GM18861 (cell line): ENCODE measurements at regions not wholly inside any gene's neighbourhood (a gene's known extent, or its start where the extent isn't known, plus 50 kb on each side); places are given as distances from the start of the nearest gene placed in this dataset.

ENCODE experiments used
- ATAC-seq: cut with Tn5 transposase; IDR thresholded peaks from one replicate; pipeline ENCODE4 v1.9.1; 2021; ENCODE audit not compliant: unreplicated experiment

- ATAC-seq: no peak
Measured at GRCh38 chr5:167503926-167504720, 787.3 kb upstream of the WWC1 start.

DNA sequence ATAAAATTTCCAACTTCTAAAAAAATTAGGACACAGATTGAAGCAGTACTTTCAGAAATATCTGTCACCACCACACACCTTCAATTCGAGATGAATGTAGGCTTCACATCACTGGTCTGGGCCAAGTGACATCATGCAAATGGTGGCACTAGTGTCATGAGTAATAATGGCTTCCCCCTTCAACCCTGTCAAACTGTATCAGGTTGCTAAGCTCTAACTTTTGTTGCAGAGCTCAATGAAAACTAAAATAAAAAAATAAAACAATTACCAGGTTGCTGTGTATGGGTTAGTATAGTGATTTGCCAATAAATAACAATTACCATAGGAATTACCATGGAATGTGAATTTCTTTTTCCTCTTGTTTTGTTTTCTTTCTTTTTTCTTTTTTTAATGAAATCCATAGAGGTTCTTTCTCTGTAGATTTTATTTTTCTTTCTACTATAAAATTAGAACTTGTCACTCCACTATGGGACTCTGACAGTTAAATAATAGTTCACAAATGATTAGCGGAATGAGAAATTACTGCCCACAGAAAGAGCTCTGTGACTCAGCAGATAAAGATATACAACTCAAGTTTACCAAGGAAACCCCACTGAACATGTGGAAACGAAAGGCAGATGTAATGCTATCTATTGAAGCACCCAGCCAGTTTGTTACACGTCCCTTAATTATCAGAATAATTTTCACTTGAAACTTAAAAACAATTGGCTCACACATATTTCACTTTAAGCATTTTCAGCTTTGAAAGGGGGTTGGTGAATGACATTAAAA, 783.8 kb upstream of the WWC1 start:
- no peak for ATAC-seq

GRCh38 chr5:167509076-167509475, 782.4 kb upstream of the WWC1 start:
- no peak for ATAC-seq

DNA sequence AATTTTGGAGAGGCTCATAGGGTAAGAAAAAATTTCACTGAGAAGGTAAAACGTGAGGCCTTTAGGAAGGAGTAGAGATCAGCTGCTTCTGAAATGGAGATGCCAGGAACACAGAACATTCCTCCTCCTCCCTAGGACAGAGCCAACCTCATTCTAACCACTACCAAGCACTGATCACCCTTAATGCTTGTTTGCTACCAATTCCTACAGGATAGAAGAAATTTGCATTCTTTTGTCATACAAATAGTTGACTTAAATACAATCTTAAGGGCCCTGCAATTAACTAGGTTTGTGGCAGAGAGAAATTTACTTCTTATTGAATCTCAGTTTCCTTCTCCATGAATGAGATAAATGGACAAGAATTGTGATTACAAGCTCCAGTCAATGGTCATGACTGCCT, 780.2 kb upstream of the WWC1 start:
- no peak for ATAC-seq

GRCh38 chr5:167512111-167512510, 779.3 kb upstream of the WWC1 start:
- no peak for ATAC-seq

- ATAC-seq: no peak
Measured at GRCh38 chr5:167513381-167513780, 778.1 kb upstream of the WWC1 start.

DNA sequence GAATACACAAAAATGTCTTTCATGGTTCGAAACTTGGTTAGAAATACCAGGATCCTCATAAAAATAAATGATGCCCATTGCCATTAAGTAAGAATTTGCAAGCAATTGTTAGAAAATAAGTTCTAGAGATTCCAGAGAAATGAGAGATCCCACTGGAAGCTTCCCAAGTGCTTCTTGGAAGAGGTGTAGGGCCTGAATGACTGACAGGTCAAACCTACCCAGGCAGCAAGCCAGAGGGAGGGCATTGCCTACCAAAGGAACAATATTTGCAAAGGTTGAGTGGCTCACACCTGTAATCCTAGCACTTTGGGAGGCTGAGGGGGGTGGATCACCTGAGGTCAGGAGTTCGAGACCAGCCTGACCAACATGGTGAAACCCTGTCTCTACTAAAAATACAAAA, 777.0 kb upstream of the WWC1 start:
- no peak for ATAC-seq

- no peak for ATAC-seq
Measured at GRCh38 chr5:167525004-167525403, 766.4 kb upstream of the WWC1 start.

DNA sequence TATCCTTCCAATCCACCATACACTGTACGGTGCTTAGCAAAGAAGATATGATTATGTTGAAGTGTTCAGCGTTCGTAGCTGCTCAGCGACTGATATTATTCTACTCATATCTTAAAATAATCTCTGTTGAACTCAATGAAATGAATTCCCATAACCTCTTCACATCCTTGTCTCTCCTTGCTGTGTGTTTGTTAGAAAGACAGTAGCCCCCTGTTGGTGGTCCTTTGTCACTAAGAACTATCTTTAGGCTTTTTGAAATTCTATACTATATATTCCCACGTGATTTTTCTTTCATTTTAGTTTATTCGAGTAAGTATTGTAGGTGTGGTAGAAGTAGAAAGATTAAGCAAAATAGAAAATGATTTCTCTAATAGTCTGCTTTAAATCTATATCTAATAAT, 762.8 kb upstream of the WWC1 start:
- no peak for ATAC-seq

DNA sequence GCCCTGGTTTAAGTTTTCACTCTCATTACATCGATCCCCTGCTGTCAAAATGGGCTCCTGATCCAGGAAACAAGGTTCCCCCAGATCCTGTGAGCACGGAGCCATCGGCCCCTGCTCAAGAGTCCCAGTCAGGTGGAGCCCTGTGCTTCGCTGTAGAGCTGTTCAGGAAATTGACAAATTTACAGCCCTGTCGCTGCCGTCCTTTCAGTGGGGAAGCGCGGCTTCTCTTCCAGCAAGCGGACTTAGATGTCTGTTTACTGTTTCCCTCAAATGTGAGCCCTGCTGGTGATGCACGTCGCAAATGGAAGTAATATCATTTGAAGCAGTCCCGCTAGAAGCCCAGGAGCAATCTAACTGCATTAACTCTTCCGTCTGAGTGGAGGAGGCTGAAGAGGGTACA, 760.9 kb upstream of the WWC1 start:
- no peak for ATAC-seq

- ATAC-seq: no peak
Measured at GRCh38 chr5:167533814-167534795, 757.3 kb upstream of the WWC1 start.

DNA sequence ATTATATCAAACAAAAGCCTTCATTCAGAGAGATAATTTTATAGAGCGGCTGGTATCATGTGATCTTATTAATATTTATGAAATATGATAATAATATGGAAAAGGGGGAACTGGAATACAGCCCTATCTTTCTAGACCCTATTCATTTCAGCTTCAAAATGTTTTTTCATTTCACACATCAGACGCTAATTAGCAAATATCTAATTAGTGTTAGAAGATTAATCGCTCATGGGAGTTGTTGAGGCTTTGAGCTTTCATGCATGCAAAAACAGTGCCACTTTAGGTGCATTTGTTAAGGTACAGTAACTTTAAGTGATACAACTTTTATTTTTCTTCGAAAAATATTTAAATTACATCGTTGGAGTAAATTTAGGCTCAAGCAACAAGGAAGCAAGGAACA, 751.7 kb upstream of the WWC1 start:
- no peak for ATAC-seq

GRCh38 chr5:167546270-167546669, 745.2 kb upstream of the WWC1 start:
- no peak for ATAC-seq

DNA sequence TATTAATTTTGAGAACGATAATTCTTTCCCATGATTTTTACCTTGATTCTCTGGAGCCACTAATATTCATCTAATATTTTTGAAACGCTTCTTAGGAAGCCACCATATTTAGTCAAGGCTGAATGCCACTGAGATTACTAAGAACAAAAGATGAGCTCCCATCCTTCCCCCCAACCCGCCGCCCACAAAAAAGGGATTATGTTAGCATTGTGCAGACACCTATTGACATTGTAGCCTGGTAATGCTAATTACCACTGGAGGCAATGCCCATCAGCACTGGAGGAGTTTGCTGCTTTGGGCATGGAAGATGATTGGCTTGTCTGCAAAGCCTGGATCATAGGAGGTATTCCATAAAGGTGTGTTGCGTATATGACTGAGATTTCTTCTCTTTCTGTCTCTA, 739.1 kb upstream of the WWC1 start:
- no peak for ATAC-seq

GRCh38 chr5:167553511-167553910, 737.9 kb upstream of the WWC1 start:
- ATAC-seq: no peak

GRCh38 chr5:167554564-167555290, 736.7 kb upstream of the WWC1 start:
- ATAC-seq: no peak

DNA sequence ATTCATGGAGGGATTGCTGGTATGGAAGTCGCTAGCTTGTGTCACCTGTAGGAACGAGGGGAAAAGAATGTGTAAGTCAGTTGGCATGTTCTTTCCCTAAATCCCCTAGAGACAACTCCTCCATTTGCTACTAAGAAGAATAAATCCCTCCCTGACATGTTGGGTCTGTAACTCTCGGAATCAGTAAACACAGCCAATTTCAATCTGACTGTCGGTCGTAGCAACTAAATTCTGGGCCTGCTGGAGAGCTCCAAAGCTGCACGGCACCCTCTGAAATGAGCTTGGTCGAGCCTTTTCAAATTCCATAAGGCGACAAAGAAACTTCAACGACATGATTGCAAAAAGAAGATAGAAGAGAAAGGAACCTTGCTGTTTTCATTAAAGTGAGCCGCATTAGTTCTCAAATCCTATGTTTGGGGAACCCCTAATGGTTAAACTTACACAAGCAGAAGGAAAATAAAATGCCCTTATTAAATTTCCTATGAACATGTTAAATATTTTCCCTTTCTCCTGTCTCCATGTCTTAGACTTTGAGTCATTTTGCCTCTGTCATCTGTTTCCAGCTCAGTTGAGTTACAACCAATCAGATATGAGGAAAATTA, 735.8 kb upstream of the WWC1 start:
- ATAC-seq: no peak

DNA sequence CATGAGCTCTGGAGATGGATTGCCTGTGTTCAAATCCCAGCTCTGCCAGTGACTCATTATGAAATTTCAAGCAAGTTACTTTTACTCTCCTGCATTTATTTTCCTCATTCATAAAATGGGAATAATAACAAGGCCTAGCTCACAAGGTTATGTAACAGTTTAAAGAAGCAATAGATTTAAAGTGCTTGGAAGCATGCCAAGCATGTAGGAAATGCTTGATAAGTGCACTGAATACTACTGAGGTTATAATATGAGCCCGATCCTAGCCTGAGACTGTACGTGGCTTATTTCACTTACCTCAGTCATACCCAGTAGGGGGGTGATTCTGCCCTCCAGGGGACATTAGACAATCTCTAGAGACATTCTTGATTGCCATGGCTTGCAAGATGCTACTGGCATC, 734.1 kb upstream of the WWC1 start:
- ATAC-seq: no peak

- ATAC-seq: no peak
Measured at GRCh38 chr5:167561796-167562195, 729.6 kb upstream of the WWC1 start.

DNA sequence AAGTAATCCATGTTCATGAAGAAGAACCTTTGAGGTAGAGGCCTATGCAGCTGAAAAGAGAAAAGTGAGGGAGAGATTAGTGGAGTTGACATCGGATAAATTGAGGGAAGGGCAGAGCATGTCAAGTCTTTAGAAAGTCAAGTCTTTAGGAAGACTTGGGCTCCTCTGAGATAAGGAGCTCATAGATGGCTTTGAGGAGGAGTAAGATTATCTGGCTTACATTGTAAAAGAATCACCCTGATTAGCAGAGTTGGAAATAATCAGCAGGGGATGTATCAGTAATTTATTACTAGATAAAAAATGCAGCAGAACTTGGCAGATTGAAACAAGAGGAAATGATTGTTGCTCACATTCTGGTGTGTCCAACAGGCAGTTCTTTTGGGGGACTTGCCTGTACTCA, 727.2 kb upstream of the WWC1 start:
- ATAC-seq: no peak
